IMR-90 (cell line): ENCODE measurements at regions not wholly inside any gene's neighbourhood (a gene's known extent, or its start where the extent isn't known, plus 50 kb on each side); places are given as distances from the start of the nearest gene placed in this dataset.

ENCODE experiments used
- ATAC-seq: fragments of 200-7000 bp; cut with Tn5 transposase; 2 replicates; pipeline ENCODE4 v1.9.1; 2020; ENCODE audit warnings: low read depth, mild to moderate bottlenecking, moderate library complexity
- BruUV-seq: library from RNA; stranded (reverse); fragments of 400-500 nt; replicated peaks from 2 replicates; lab custom pipeline; 2021; lab: Mats Ljungman, UMichigan
- CTCF ChIA-PET: fragments of 300-600 bp; formaldehyde crosslinking; extraction: SDS; loops from one replicate; lab custom pipeline; 2021; ENCODE audit warnings: antibody characterized with exemption; lab: Yijun Ruan, JAX
- POLR2A ChIA-PET: fragments of 300-600 bp; sonication (Branson Sonifier 250); formaldehyde crosslinking; loops from one replicate; lab custom pipeline; 2022; ENCODE audit warnings: antibody characterized with exemption; ENCODE audit not compliant: unreplicated experiment; lab: Charles Lee
- DNase-seq: peaks from one replicate; pipeline ENCODE4 v3.0.0; 2013
- H2AFZ ChIP-seq: replicated peaks from 2 replicates; pipeline ENCODE3; 2013; ENCODE audit warnings: low read length, mild to moderate bottlenecking; ENCODE audit not compliant: poor library complexity
- H2AK5ac ChIP-seq: 2 replicates; pipeline ENCODE4 v1.6.1; 2013; ENCODE audit warnings: low read depth, low read length, inconsistent platforms
- H2AK9ac ChIP-seq: replicated peaks from 2 replicates; pipeline ENCODE3; 2013; ENCODE audit warnings: mild to moderate bottlenecking, low read depth, low read length, moderate library complexity; ENCODE audit not compliant: poor library complexity
- H2BK120ac ChIP-seq: 2 replicates; pipeline ENCODE4 v1.6.1; 2013; ENCODE audit warnings: low read depth, low read length, inconsistent platforms
- H2BK15ac ChIP-seq: 3 replicates; pipeline ENCODE4 v1.6.1; 2013; ENCODE audit warnings: low read depth, low read length, inconsistent platforms
- H2BK20ac ChIP-seq: 2 replicates; pipeline ENCODE4 v1.6.1; 2013; ENCODE audit warnings: low read depth, mild to moderate bottlenecking, inconsistent platforms, low read length, moderate library complexity
- H2BK5ac ChIP-seq: 2 replicates; pipeline ENCODE4 v1.6.1; 2013; ENCODE audit warnings: mild to moderate bottlenecking, low read depth, low read length, inconsistent platforms; ENCODE audit not compliant: poor library complexity, severe bottlenecking
- H3K14ac ChIP-seq: replicated peaks from 2 replicates; pipeline ENCODE4 v1.6.1; 2013; ENCODE audit warnings: low read depth, low read length, inconsistent platforms
- H3K18ac ChIP-seq: 2 replicates; pipeline ENCODE4 v1.6.1; 2013; ENCODE audit warnings: low read depth, low read length, control low read depth
- H3K23ac ChIP-seq: 2 replicates; pipeline ENCODE4 v1.6.1; 2013; ENCODE audit warnings: low read depth, low read length, inconsistent platforms
- H3K27ac ChIP-seq: 2 replicates; pipeline ENCODE4 v1.5.1; 2013; ENCODE audit warnings: mild to moderate bottlenecking, control low read depth, low read length; ENCODE audit not compliant: insufficient read depth
- H3K27me3 ChIP-seq: 2 replicates; pipeline ENCODE4 v1.6.1; 2013; ENCODE audit warnings: low read length; ENCODE audit not compliant: control insufficient read depth, insufficient read depth
- H3K36me3 ChIP-seq: 2 replicates; pipeline ENCODE4 v1.6.1; 2013; ENCODE audit warnings: low read length, mixed read lengths; ENCODE audit not compliant: control insufficient read depth, insufficient read depth
- H3K4ac ChIP-seq: 2 replicates; pipeline ENCODE4 v1.6.1; 2013; ENCODE audit warnings: low read depth, low read length, inconsistent platforms
- H3K4me1 ChIP-seq: 2 replicates; pipeline ENCODE4 v1.6.1; 2013; ENCODE audit warnings: low read length, mixed read lengths; ENCODE audit not compliant: control insufficient read depth, insufficient read depth
- H3K4me2 ChIP-seq: 2 replicates; pipeline ENCODE4 v1.6.1; 2013; ENCODE audit warnings: low read depth, mild to moderate bottlenecking, control low read depth, low read length, moderate library complexity
- H3K4me3 ChIP-seq: 2 replicates; pipeline ENCODE4 v1.5.1; 2013; ENCODE audit warnings: low read depth, mild to moderate bottlenecking, control low read depth, low read length, moderate library complexity; ENCODE audit not compliant: insufficient read depth
- H3K56ac ChIP-seq: 2 replicates; pipeline ENCODE4 v1.6.1; 2013; ENCODE audit warnings: low read length, inconsistent platforms; ENCODE audit not compliant: insufficient read depth; ENCODE audit errors: extremely low read depth
- H3K79me1 ChIP-seq, 2 experiments: 2 replicates each; pipeline ENCODE4 v1.6.1; 2013; ENCODE audit warnings: low read length in 2 of 2, inconsistent platforms in 1 of 2, low read depth in 1 of 2
- H3K9ac ChIP-seq: 2 replicates; pipeline ENCODE4 v1.6.1; 2013; ENCODE audit warnings: low read depth, low read length, control low read depth
- H3K9me1 ChIP-seq: 2 replicates; pipeline ENCODE4 v1.6.1; 2013; ENCODE audit warnings: low read length, inconsistent platforms; ENCODE audit not compliant: insufficient read depth
- H3K9me3 ChIP-seq: 2 replicates; pipeline ENCODE4 v1.6.1; 2013; ENCODE audit warnings: low read length; ENCODE audit not compliant: control insufficient read depth, insufficient read depth
- H4K20me1 ChIP-seq: 2 replicates; pipeline ENCODE4 v1.6.1; 2013; ENCODE audit warnings: low read length, inconsistent platforms; ENCODE audit not compliant: insufficient read depth
- H4K5ac ChIP-seq: 2 replicates; pipeline ENCODE4 v1.6.1; 2013; ENCODE audit warnings: mild to moderate bottlenecking, low read depth, low read length, control low read depth
- H4K8ac ChIP-seq, 2 experiments: 2 replicates each; pipeline ENCODE4 v1.6.1; 2013; ENCODE audit warnings: low read depth in 2 of 2, low read length in 2 of 2, control low read depth in 1 of 2, inconsistent platforms in 1 of 2
- H4K91ac ChIP-seq: 2 replicates; pipeline ENCODE4 v1.6.1; 2013; ENCODE audit warnings: low read depth, low read length, inconsistent platforms; ENCODE audit not compliant: insufficient read depth
- BHLHE40 ChIP-seq: fragments of 150-350 bp; IDR thresholded peaks from 2 replicates; pipeline ENCODE4 v1.6.1; 2016; ENCODE audit warnings: mild to moderate bottlenecking, low read depth, low read length
- CEBPB ChIP-seq: IDR thresholded peaks from 2 replicates; pipeline ENCODE4 v1.6.1; 2012; ENCODE audit warnings: low read depth, low read length, improper control_type of control experiment
- CTCF ChIP-seq: conservative IDR thresholded peaks from 2 replicates; pipeline ENCODE4 v1.5.1; 2012; ENCODE audit warnings: mild to moderate bottlenecking, low read depth, low read length, improper control_type of control experiment
- ELK1 ChIP-seq: fragments of 150-350 bp; IDR thresholded peaks from 2 replicates; pipeline ENCODE4 v1.6.1; 2016; ENCODE audit warnings: low read depth, mild to moderate bottlenecking, low read length, moderate library complexity, borderline replicate concordance
- RAD21 ChIP-seq: IDR thresholded peaks from 2 replicates; pipeline ENCODE4 v1.6.1; 2012; ENCODE audit warnings: low read length, improper control_type of control experiment
- RCOR1 ChIP-seq: IDR thresholded peaks from 2 replicates; pipeline ENCODE4 v1.6.1; 2012; ENCODE audit warnings: mild to moderate bottlenecking, low read length, improper control_type of control experiment; ENCODE audit not compliant: insufficient replicate concordance
- SMC3 ChIP-seq: fragments of 150-350 bp; IDR thresholded peaks from 2 replicates; pipeline ENCODE4 v1.6.1; 2016; ENCODE audit warnings: low read depth, mild to moderate bottlenecking, antibody characterized with exemption, low read length, moderate library complexity
- dilution Hi-C: fragments of 300-500 bp; cut with HindIII; formaldehyde crosslinking; loops from one replicate; pipeline ENCODE4 v1.14.3; 2018; ENCODE audit warnings: low sequenced_read_pairs; ENCODE audit not compliant: unreplicated experiment
- in situ Hi-C: fragments of 300-500 bp; cut with MboI; formaldehyde crosslinking; loops from 3 replicates; pipeline ENCODE4 v1.14.3; 2019; ENCODE audit warnings: low sequenced_read_pairs, inconsistent platforms, mixed read lengths
- intact Hi-C: fragments of 100-400 bp; cut with micrococcal nuclease; formaldehyde crosslinking; loops from 2 replicates; pipeline ENCODE4 v1.10.0; 2022

GRCh38 chr6:105633814-105634213, 230.9 kb upstream of the PREP start:
- Histone ChIP-seq H3K4ac (no peak overlapping the region), H2AK9ac (no peak overlapping the region), H2AK5ac (no peak overlapping the region), H4K20me1 (no peaks in the 10 kb centered on the region), H3K14ac (no peak overlapping the region), H4K91ac (no peak overlapping the region), H3K4me3 (no peak overlapping the region), H3K9me1 (no peaks in the 10 kb centered on the region), H3K36me3 (no peaks in the 10 kb centered on the region), H2BK120ac (no peak overlapping the region), H2BK5ac (no peak overlapping the region), H3K4me1 (no peaks in the 10 kb centered on the region), H4K5ac (no peak overlapping the region), H4K8ac (no peak overlapping the region), H3K56ac (no peak overlapping the region), H2AFZ (no peak overlapping the region), H3K27ac (no peak overlapping the region), H2BK15ac (no peak overlapping the region), H3K79me1 (no peaks in the 10 kb centered on the region), H3K27me3 (no peaks in the 10 kb centered on the region), H3K4me2 (no peak overlapping the region), H3K23ac (no peak overlapping the region), H3K9ac (no peak overlapping the region), H3K9me3 (no peaks in the 10 kb centered on the region), H3K18ac (no peak overlapping the region), H2BK20ac (no peak overlapping the region)
- POLR2A ChIA-PET: no interaction called here
- intact Hi-C loops: no loop called here
- in situ Hi-C loops: no loop called here
- no peak for ATAC-seq
- TF ChIP-seq BHLHE40: no peak
- TF ChIP-seq SMC3: no peak
- no peak for TF ChIP-seq RCOR1
- TF ChIP-seq RAD21: no peak
- no peak for TF ChIP-seq CEBPB
- no peak for TF ChIP-seq ELK1
- TF ChIP-seq CTCF: no peak
- dilution Hi-C loops: no loop called here
- CTCF ChIA-PET: no interaction called here
- no peak for DNase-seq
- BruUV-seq: no TSS peak
